PC-9 (cell line): ENCODE measurements at regions not wholly inside any gene's neighbourhood (a gene's known extent, or its start where the extent isn't known, plus 50 kb on each side); places are given as distances from the start of the nearest gene placed in this dataset.

Experiments used
- BruUV-seq: library from RNA; stranded (reverse); fragments of 400-500 nt; replicated peaks from 2 replicates; lab custom pipeline; 2021; lab: Mats Ljungman, UMichigan
- CTCF ChIA-PET: fragments of 300-600 bp; sonication (Branson Sonifier 250); formaldehyde crosslinking; loops from one replicate; lab custom pipeline; 2022; ENCODE audit warnings: antibody characterized with exemption; lab: Charles Lee
- POLR2A ChIA-PET: fragments of 300-600 bp; sonication (Branson Sonifier 250); formaldehyde crosslinking; loops from one replicate; lab custom pipeline; 2022; ENCODE audit warnings: antibody characterized with exemption; ENCODE audit not compliant: unreplicated experiment; lab: Charles Lee
- DNase-seq, 2 experiments: peaks; one replicate each; pipeline versions ENCODE4 v3.0.0 to v3.0.0-alpha.2; 2015 to 2022; ENCODE audit warnings: mixed read lengths in 1 of 2
- H2AFZ ChIP-seq: fragments of 200-600 bp; sonication (generic); 2 replicates; pipeline ENCODE4 v1.8.1; 2017; ENCODE audit warnings: antibody characterized with exemption
- H3F3A ChIP-seq: fragments of 200-600 bp; sonication (generic); 2 replicates; pipeline ENCODE4 v1.8.1; 2017; ENCODE audit warnings: antibody characterized with exemption, mild to moderate bottlenecking, low read depth; ENCODE audit not compliant: insufficient read depth
- H3K27ac ChIP-seq: fragments of 200-600 bp; sonication (generic); 2 replicates; pipeline ENCODE4 v1.6.1; 2016; ENCODE audit warnings: mixed run types
- H3K27me3 ChIP-seq: fragments of 200-600 bp; sonication (generic); 2 replicates; pipeline ENCODE4 v1.6.1; 2016; ENCODE audit warnings: low read depth, mixed run types; ENCODE audit not compliant: insufficient read depth
- H3K36me3 ChIP-seq: fragments of 200-600 bp; sonication (generic); 2 replicates; pipeline ENCODE4 v1.6.1; 2016; ENCODE audit warnings: low read depth, mixed run types
- H3K4me1 ChIP-seq: fragments of 200-600 bp; sonication (generic); replicated peaks from 2 replicates; pipeline ENCODE4 v1.6.1; 2016; ENCODE audit warnings: mixed run types; ENCODE audit not compliant: insufficient read depth
- H3K4me2 ChIP-seq: fragments of 200-600 bp; sonication (generic); 2 replicates; pipeline ENCODE4 v1.6.1; 2017; ENCODE audit warnings: mixed run types
- H3K4me3 ChIP-seq: fragments of 200-600 bp; sonication (generic); 2 replicates; pipeline ENCODE4 v1.6.1; 2016; ENCODE audit warnings: mixed run types
- H3K79me2 ChIP-seq: fragments of 200-600 bp; sonication (generic); 2 replicates; pipeline ENCODE4 v1.6.1; 2017; ENCODE audit warnings: low read depth, mixed run types
- H3K9me2 ChIP-seq: fragments of 200-600 bp; sonication (generic); 2 replicates; pipeline ENCODE4 v1.8.1; 2017; ENCODE audit warnings: mild to moderate bottlenecking; ENCODE audit not compliant: insufficient read depth
- H3K9me3 ChIP-seq: fragments of 200-600 bp; sonication (generic); 2 replicates; pipeline ENCODE4 v1.8.1; 2016; ENCODE audit warnings: low read depth; ENCODE audit not compliant: insufficient read depth
- H4K20me1 ChIP-seq: fragments of 200-600 bp; sonication (generic); 2 replicates; pipeline ENCODE4 v1.8.1; 2017; ENCODE audit not compliant: insufficient read depth
- CTCF ChIP-seq: fragments of 200-600 bp; sonication (generic); conservative IDR thresholded peaks from 2 replicates; pipeline ENCODE4 v1.6.1; 2017; ENCODE audit warnings: mixed run types, antibody characterized with exemption, mild to moderate bottlenecking, moderate library complexity
- EZH2 ChIP-seq: fragments of 200-600 bp; sonication (generic); IDR thresholded peaks from 2 replicates; pipeline ENCODE4 v1.8.0; 2017; ENCODE audit warnings: antibody characterized with exemption, low read depth
- intact Hi-C: fragments of 100-400 bp; cut with micrococcal nuclease; formaldehyde crosslinking; loops from one replicate; pipeline ENCODE4 v1.10.0; 2022; ENCODE audit not compliant: unreplicated experiment

GRCh38 chr7:86181474-86181873 is 462.2 kb upstream of the GRM3 start:
- no TSS peak for BruUV-seq
- intact Hi-C loops, result no loop called here
- H3K4me3 ChIP-seq, result no peak overlapping the region

GRCh38 chr7:86164827-86165226 is 478.9 kb upstream of the GRM3 start:
- Histone ChIP-seq H2AFZ (no peak overlapping the region), H3K9me3 (no peaks in the 10 kb centered on the region), H3K79me2 (no peaks in the 10 kb centered on the region), H3K27ac (no peak overlapping the region), H3K27me3 (no peaks in the 10 kb centered on the region), H4K20me1 (no peaks in the 10 kb centered on the region), H3K36me3 (no peaks in the 10 kb centered on the region), H3K9me2 (no peaks in the 10 kb centered on the region), H3K4me3 (no peak overlapping the region), H3K4me1 (no peaks in the 10 kb centered on the region), H3F3A (no peaks in the 10 kb centered on the region), H3K4me2 (no peak overlapping the region)
- DNase-seq, result no peak
- CTCF ChIA-PET, result no interaction called here
- intact Hi-C loops, result no loop called here
- BruUV-seq, result no TSS peak
- POLR2A ChIA-PET, result no interaction called here
- TF ChIP-seq CTCF, result no peak
- TF ChIP-seq EZH2, result no peak

More at GRCh38 chr7:86181474-86181873, 462.2 kb upstream of the GRM3 start:
- ChIA-PET POLR2A (no interaction called here), CTCF (no interaction called here)
- Histone ChIP-seq H3K4me1 (no peaks in the 10 kb centered on the region), H4K20me1 (no peaks in the 10 kb centered on the region), H3K9me3 (no peaks in the 10 kb centered on the region), H3K4me2 (no peak overlapping the region), H3K36me3 (no peaks in the 10 kb centered on the region), H3K79me2 (no peaks in the 10 kb centered on the region), H3K27ac (no peak overlapping the region), H3K27me3 (no peaks in the 10 kb centered on the region), H3F3A (no peaks in the 10 kb centered on the region), H3K9me2 (no peaks in the 10 kb centered on the region), H2AFZ (no peak overlapping the region)
- TF ChIP-seq CTCF, result no peak
- no peak for TF ChIP-seq EZH2
- no peak for DNase-seq

GRCh38 chr7:86158111-86158510 is 485.6 kb upstream of the GRM3 start:
- H4K20me1 ChIP-seq, result no peaks in the 10 kb centered on the region
- H3K4me2 ChIP-seq, result no peak overlapping the region
- H3K36me3 ChIP-seq, result no peaks in the 10 kb centered on the region
- BruUV-seq, result no TSS peak
- no peaks in the 10 kb centered on the region for H3K79me2 ChIP-seq
- no peak overlapping the region for H3K27ac ChIP-seq
- TF ChIP-seq EZH2 (no peak), CTCF (no peak)
- ChIA-PET CTCF (no interaction called here), POLR2A (no interaction called here)
- H3K4me3 ChIP-seq, result no peak overlapping the region
- no peak overlapping the region for H2AFZ ChIP-seq
- intact Hi-C loops, result no loop called here
- H3K4me1 ChIP-seq, result no peaks in the 10 kb centered on the region
- H3K27me3 ChIP-seq, result no peaks in the 10 kb centered on the region
- H3F3A ChIP-seq, result no peaks in the 10 kb centered on the region
- no peaks in the 10 kb centered on the region for H3K9me3 ChIP-seq
- H3K9me2 ChIP-seq, result no peaks in the 10 kb centered on the region
- DNase-seq, result no peak
